ENCODE measurements at regions not wholly inside any gene's neighbourhood (a gene's known extent, or its start where the extent isn't known, plus 50 kb on each side); places are given as distances from the start of the nearest gene placed in this dataset.

DNA sequence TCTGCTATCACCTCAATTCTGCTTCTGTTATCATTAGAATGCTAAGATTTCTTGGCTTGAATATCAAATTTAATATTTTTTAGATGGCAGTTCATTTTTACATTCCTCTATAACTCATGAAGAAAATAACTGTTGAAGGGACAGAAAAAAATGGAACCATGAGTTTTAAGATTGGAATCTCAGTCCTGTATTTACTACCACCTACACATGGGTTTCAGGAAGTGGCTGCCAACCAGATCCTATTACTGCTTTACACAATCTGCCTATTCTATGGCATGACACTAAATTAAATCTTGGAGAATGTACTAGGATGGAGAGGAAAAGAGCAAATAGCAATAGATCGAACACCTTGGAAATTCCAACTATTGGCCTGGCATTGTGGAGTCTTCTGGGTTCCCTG lies 140.8 kb downstream of the DUSP6 start:
- Histone ChIP-seq H3K27ac (peak overlapping the region in 2 of 4 donors; percentile 6 to 53), H3K4me1 (peaks cover 4 to 16% (median 13%) of the 10 kb centered on the region in 4 donors), H3K9me3 (no peaks in the 10 kb centered on the region), H3K36me3 (no peaks in the 10 kb centered on the region), H3K27me3 (no peaks in the 10 kb centered on the region), H3K4me3 (no peak overlapping the region)
- DNase-seq (no peak), ATAC-seq (ENCODE audit: low FRiP score in 2 of 2) (no peak)
- TF ChIP-seq EP300 (IDR thresholded peaks at IDR 0.05) (no peak), POLR2AphosphoS5 (IDR thresholded peaks at IDR 0.05) (no peak), POLR2A (IDR thresholded peaks at IDR 0.05) (no peak)
- TF ChIP-seq, protein P1, sequence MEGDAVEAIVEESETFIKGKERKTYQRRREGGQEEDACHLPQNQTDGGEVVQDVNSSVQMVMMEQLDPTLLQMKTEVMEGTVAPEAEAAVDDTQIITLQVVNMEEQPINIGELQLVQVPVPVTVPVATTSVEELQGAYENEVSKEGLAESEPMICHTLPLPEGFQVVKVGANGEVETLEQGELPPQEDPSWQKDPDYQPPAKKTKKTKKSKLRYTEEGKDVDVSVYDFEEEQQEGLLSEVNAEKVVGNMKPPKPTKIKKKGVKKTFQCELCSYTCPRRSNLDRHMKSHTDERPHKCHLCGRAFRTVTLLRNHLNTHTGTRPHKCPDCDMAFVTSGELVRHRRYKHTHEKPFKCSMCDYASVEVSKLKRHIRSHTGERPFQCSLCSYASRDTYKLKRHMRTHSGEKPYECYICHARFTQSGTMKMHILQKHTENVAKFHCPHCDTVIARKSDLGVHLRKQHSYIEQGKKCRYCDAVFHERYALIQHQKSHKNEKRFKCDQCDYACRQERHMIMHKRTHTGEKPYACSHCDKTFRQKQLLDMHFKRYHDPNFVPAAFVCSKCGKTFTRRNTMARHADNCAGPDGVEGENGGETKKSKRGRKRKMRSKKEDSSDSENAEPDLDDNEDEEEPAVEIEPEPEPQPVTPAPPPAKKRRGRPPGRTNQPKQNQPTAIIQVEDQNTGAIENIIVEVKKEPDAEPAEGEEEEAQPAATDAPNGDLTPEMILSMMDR (IDR thresholded peaks at IDR 0.05): no peak
- WGBS, 2 donors: 94 to 96% methylated on average over 1 of the region's 1 CpG

DNA sequence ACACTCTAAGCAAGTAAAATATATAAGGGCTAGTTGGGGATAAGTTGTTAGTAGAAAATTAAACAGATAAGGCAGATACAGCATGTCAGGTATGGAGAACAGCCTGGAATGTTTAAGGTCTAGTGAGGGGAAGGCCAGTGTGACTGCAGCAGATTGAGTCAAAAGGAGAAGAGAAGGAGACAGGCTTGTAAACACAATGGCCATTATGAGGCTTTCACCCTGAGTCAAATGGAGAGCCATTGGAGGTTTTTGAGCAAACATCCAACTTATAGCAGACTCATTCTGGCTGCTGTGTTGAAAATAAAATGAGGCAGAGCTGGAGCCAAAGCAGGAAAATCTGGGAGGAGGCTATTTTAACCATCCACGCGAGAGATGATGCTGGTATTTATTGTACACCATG lies 142.0 kb downstream of the DUSP6 start:
- Histone ChIP-seq H3K27ac (no peak overlapping the region), H3K9me3 (no peaks in the 10 kb centered on the region), H3K4me1 (peaks cover 4 to 16% (median 13%) of the 10 kb centered on the region in 4 donors), H3K4me3 (no peak overlapping the region), H3K36me3 (no peaks in the 10 kb centered on the region), H3K27me3 (no peaks in the 10 kb centered on the region)
- ATAC-seq (ENCODE audit: low FRiP score in 2 of 2): no peak
- TF ChIP-seq EP300 (IDR thresholded peaks at IDR 0.05) (no peak), POLR2AphosphoS5 (IDR thresholded peaks at IDR 0.05) (no peak), POLR2A (IDR thresholded peaks at IDR 0.05) (no peak)
- TF ChIP-seq, protein P1 (IDR thresholded peaks at IDR 0.05): no peak
- WGBS, 2 donors: 89 to 98% methylated on average over 2 of the region's 2 CpGs
- DNase-seq: no peak

- H3K27me3 ChIP-seq: no peaks in the 10 kb centered on the region
- H3K9me3 ChIP-seq: no peaks in the 10 kb centered on the region
- TF ChIP-seq EP300 (IDR thresholded peaks at IDR 0.05): no peak
- TF ChIP-seq POLR2AphosphoS5 (IDR thresholded peaks at IDR 0.05): no peak
- TF ChIP-seq, protein P1 (IDR thresholded peaks at IDR 0.05): no peak
- no peak for TF ChIP-seq POLR2A (IDR thresholded peaks at IDR 0.05)
- ATAC-seq (ENCODE audit: low FRiP score in 2 of 2): no peak
- H3K4me1 ChIP-seq: peaks cover 4 to 16% (median 13%) of the 10 kb centered on the region in 4 donors
- no peak for DNase-seq
- no peak overlapping the region for H3K27ac ChIP-seq
- H3K4me3 ChIP-seq: no peak overlapping the region
- WGBS, 2 donors: 47 to 57% methylated on average over 2 of the region's 2 CpGs
- H3K36me3 ChIP-seq: no peaks in the 10 kb centered on the region
Observed at GRCh38 chr12:89208661-89209096, 143.6 kb downstream of the DUSP6 start.

- TF ChIP-seq, protein P1 (IDR thresholded peaks at IDR 0.05): no peak
- TF ChIP-seq POLR2A (IDR thresholded peaks at IDR 0.05) (no peak), EP300 (IDR thresholded peaks at IDR 0.05) (no peak), POLR2AphosphoS5 (IDR thresholded peaks at IDR 0.05) (no peak)
- H3K27ac ChIP-seq: no peak overlapping the region
- peaks cover 0 to 3% (median 0%) of the 10 kb centered on the region in 4 donors for H3K4me1 ChIP-seq
- ATAC-seq (ENCODE audit: low FRiP score in 2 of 2) (no peak), DNase-seq (no peak)
- H3K4me3 ChIP-seq: no peak overlapping the region
- H3K27me3 ChIP-seq: no peaks in the 10 kb centered on the region
- no peaks in the 10 kb centered on the region for H3K36me3 ChIP-seq
- H3K9me3 ChIP-seq: no peaks in the 10 kb centered on the region
- WGBS, 2 donors: 86 to 93% methylated on average over 1 of the region's 1 CpG
Observed at GRCh38 chr12:89206390-89206789, 145.9 kb downstream of the DUSP6 start.

- Histone ChIP-seq H3K4me3 (no peak overlapping the region), H3K4me1 (peaks cover 0 to 3% (median 0%) of the 10 kb centered on the region in 4 donors), H3K27me3 (no peaks in the 10 kb centered on the region), H3K27ac (no peak overlapping the region), H3K9me3 (no peaks in the 10 kb centered on the region), H3K36me3 (no peaks in the 10 kb centered on the region)
- no peak for DNase-seq
- TF ChIP-seq POLR2AphosphoS5 (IDR thresholded peaks at IDR 0.05) (no peak), EP300 (IDR thresholded peaks at IDR 0.05) (no peak), POLR2A (IDR thresholded peaks at IDR 0.05) (no peak)
- TF ChIP-seq, protein P1 (IDR thresholded peaks at IDR 0.05): no peak
- 97 to 99% methylated on average over 2 of the region's 2 CpGs for WGBS, 2 donors
- no peak for ATAC-seq (ENCODE audit: low FRiP score in 2 of 2)
Observed at GRCh38 chr12:89205517-89205916, 146.8 kb downstream of the DUSP6 start.
